PC-9 (cell line): ENCODE measurements at regions not wholly inside any gene's neighbourhood (a gene's known extent, or its start where the extent isn't known, plus 50 kb on each side); places are given as distances from the start of the nearest gene placed in this dataset.

ENCODE experiments used
- BruUV-seq: library from RNA; stranded (reverse); fragments of 400-500 nt; replicated peaks from 2 replicates; lab custom pipeline; 2021; lab: Mats Ljungman, UMichigan
- CTCF ChIA-PET: fragments of 300-600 bp; sonication (Branson Sonifier 250); formaldehyde crosslinking; loops from one replicate; lab custom pipeline; 2022; ENCODE audit warnings: antibody characterized with exemption; lab: Charles Lee
- POLR2A ChIA-PET: fragments of 300-600 bp; sonication (Branson Sonifier 250); formaldehyde crosslinking; loops from one replicate; lab custom pipeline; 2022; ENCODE audit warnings: antibody characterized with exemption; ENCODE audit not compliant: unreplicated experiment; lab: Charles Lee
- DNase-seq, 2 experiments: peaks; one replicate each; pipeline versions ENCODE4 v3.0.0 to v3.0.0-alpha.2; 2015 to 2022; ENCODE audit warnings: mixed read lengths in 1 of 2
- H2AFZ ChIP-seq: fragments of 200-600 bp; sonication (generic); 2 replicates; pipeline ENCODE4 v1.8.1; 2017; ENCODE audit warnings: antibody characterized with exemption
- H3F3A ChIP-seq: fragments of 200-600 bp; sonication (generic); 2 replicates; pipeline ENCODE4 v1.8.1; 2017; ENCODE audit warnings: antibody characterized with exemption, mild to moderate bottlenecking, low read depth; ENCODE audit not compliant: insufficient read depth
- H3K27ac ChIP-seq: fragments of 200-600 bp; sonication (generic); 2 replicates; pipeline ENCODE4 v1.6.1; 2016; ENCODE audit warnings: mixed run types
- H3K27me3 ChIP-seq: fragments of 200-600 bp; sonication (generic); 2 replicates; pipeline ENCODE4 v1.6.1; 2016; ENCODE audit warnings: low read depth, mixed run types; ENCODE audit not compliant: insufficient read depth
- H3K36me3 ChIP-seq: fragments of 200-600 bp; sonication (generic); 2 replicates; pipeline ENCODE4 v1.6.1; 2016; ENCODE audit warnings: low read depth, mixed run types
- H3K4me1 ChIP-seq: fragments of 200-600 bp; sonication (generic); replicated peaks from 2 replicates; pipeline ENCODE4 v1.6.1; 2016; ENCODE audit warnings: mixed run types; ENCODE audit not compliant: insufficient read depth
- H3K4me2 ChIP-seq: fragments of 200-600 bp; sonication (generic); 2 replicates; pipeline ENCODE4 v1.6.1; 2017; ENCODE audit warnings: mixed run types
- H3K4me3 ChIP-seq: fragments of 200-600 bp; sonication (generic); 2 replicates; pipeline ENCODE4 v1.6.1; 2016; ENCODE audit warnings: mixed run types
- H3K79me2 ChIP-seq: fragments of 200-600 bp; sonication (generic); 2 replicates; pipeline ENCODE4 v1.6.1; 2017; ENCODE audit warnings: low read depth, mixed run types
- H3K9me2 ChIP-seq: fragments of 200-600 bp; sonication (generic); 2 replicates; pipeline ENCODE4 v1.8.1; 2017; ENCODE audit warnings: mild to moderate bottlenecking; ENCODE audit not compliant: insufficient read depth
- H3K9me3 ChIP-seq: fragments of 200-600 bp; sonication (generic); 2 replicates; pipeline ENCODE4 v1.8.1; 2016; ENCODE audit warnings: low read depth; ENCODE audit not compliant: insufficient read depth
- H4K20me1 ChIP-seq: fragments of 200-600 bp; sonication (generic); 2 replicates; pipeline ENCODE4 v1.8.1; 2017; ENCODE audit not compliant: insufficient read depth
- EZH2 ChIP-seq: fragments of 200-600 bp; sonication (generic); IDR thresholded peaks from 2 replicates; pipeline ENCODE4 v1.8.0; 2017; ENCODE audit warnings: antibody characterized with exemption, low read depth
- intact Hi-C: fragments of 100-400 bp; cut with micrococcal nuclease; formaldehyde crosslinking; loops from one replicate; pipeline ENCODE4 v1.10.0; 2022; ENCODE audit not compliant: unreplicated experiment
- TF ChIP-seq, protein P1 (sequence below): fragments of 200-600 bp; sonication (generic); conservative IDR thresholded peaks from 2 replicates; pipeline ENCODE4 v1.6.1; 2017; ENCODE audit warnings: mixed run types, antibody characterized with exemption, mild to moderate bottlenecking, moderate library complexity

- BruUV-seq = no TSS peak
- CTCF ChIA-PET = no interaction called here
- TF ChIP-seq, protein P1, sequence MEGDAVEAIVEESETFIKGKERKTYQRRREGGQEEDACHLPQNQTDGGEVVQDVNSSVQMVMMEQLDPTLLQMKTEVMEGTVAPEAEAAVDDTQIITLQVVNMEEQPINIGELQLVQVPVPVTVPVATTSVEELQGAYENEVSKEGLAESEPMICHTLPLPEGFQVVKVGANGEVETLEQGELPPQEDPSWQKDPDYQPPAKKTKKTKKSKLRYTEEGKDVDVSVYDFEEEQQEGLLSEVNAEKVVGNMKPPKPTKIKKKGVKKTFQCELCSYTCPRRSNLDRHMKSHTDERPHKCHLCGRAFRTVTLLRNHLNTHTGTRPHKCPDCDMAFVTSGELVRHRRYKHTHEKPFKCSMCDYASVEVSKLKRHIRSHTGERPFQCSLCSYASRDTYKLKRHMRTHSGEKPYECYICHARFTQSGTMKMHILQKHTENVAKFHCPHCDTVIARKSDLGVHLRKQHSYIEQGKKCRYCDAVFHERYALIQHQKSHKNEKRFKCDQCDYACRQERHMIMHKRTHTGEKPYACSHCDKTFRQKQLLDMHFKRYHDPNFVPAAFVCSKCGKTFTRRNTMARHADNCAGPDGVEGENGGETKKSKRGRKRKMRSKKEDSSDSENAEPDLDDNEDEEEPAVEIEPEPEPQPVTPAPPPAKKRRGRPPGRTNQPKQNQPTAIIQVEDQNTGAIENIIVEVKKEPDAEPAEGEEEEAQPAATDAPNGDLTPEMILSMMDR = no peak
- no peak for TF ChIP-seq EZH2
Measured at GRCh38 chr2:139237023-139237422, 456.8 kb upstream of the NXPH2 start.

GRCh38 chr2:139230881-139231280, 450.7 kb upstream of the NXPH2 start:
- Histone ChIP-seq H3K9me2 (no peaks in the 10 kb centered on the region), H3K4me2 (no peak overlapping the region), H3K4me1 (no peaks in the 10 kb centered on the region), H3K36me3 (no peaks in the 10 kb centered on the region), H3K79me2 (no peaks in the 10 kb centered on the region), H3K27me3 (no peaks in the 10 kb centered on the region), H2AFZ (no peak overlapping the region), H3F3A (no peaks in the 10 kb centered on the region), H3K27ac (no peak overlapping the region), H3K9me3 (no peaks in the 10 kb centered on the region), H3K4me3 (no peak overlapping the region), H4K20me1 (no peaks in the 10 kb centered on the region)
- intact Hi-C loops = no loop called here
- ChIA-PET POLR2A (no interaction called here), CTCF (no interaction called here)
- TF ChIP-seq, protein P1 = no peak
- TF ChIP-seq EZH2 = no peak
- BruUV-seq = no TSS peak
- no peak for DNase-seq

More at GRCh38 chr2:139237023-139237422, 456.8 kb upstream of the NXPH2 start:
- intact Hi-C loops = no loop called here
- no peaks in the 10 kb centered on the region for H3K4me1 ChIP-seq
- POLR2A ChIA-PET = no interaction called here
- H3K27ac ChIP-seq = no peak overlapping the region
- no peaks in the 10 kb centered on the region for H4K20me1 ChIP-seq
- no peaks in the 10 kb centered on the region for H3K9me3 ChIP-seq
- no peaks in the 10 kb centered on the region for H3K36me3 ChIP-seq
- DNase-seq = no peak
- no peaks in the 10 kb centered on the region for H3K79me2 ChIP-seq
- H3F3A ChIP-seq = no peaks in the 10 kb centered on the region
- no peaks in the 10 kb centered on the region for H3K27me3 ChIP-seq
- no peaks in the 10 kb centered on the region for H3K9me2 ChIP-seq
- no peak overlapping the region for H2AFZ ChIP-seq
- no peak overlapping the region for H3K4me2 ChIP-seq
- H3K4me3 ChIP-seq = no peak overlapping the region

GRCh38 chr2:139228276-139228675, 448.1 kb upstream of the NXPH2 start:
- POLR2A ChIA-PET = no interaction called here
- Histone ChIP-seq H2AFZ (no peak overlapping the region), H3K9me3 (no peaks in the 10 kb centered on the region), H3K4me2 (no peak overlapping the region), H3K27me3 (no peaks in the 10 kb centered on the region), H3F3A (no peaks in the 10 kb centered on the region), H3K4me1 (no peaks in the 10 kb centered on the region), H3K79me2 (no peaks in the 10 kb centered on the region), H3K27ac (no peak overlapping the region), H3K4me3 (no peak overlapping the region), H3K36me3 (no peaks in the 10 kb centered on the region), H3K9me2 (no peaks in the 10 kb centered on the region), H4K20me1 (no peaks in the 10 kb centered on the region)
- no TSS peak for BruUV-seq
- DNase-seq = no peak
- CTCF ChIA-PET = interaction anchor here (0.7 kb wide), 1 partner anchor 164 kb away, joined by 3 read pairs; no protein-coding TSS in a partner anchor
- no peak for TF ChIP-seq EZH2
- TF ChIP-seq, protein P1 = no peak
- intact Hi-C loops = no loop called here
